Stomach (tissue), 4 donors: ENCODE measurements at regions not wholly inside any gene's neighbourhood (a gene's known extent, or its start where the extent isn't known, plus 50 kb on each side); places are given as distances from the start of the nearest gene placed in this dataset.

ENCODE experiments used
- EP300 ChIP-seq: sonication (generic); formaldehyde crosslinking; IDR thresholded peaks from one replicate; pipeline ENCODE4 v1.6.1; 2017; ENCODE audit warnings: antibody characterized with exemption
- POLR2AphosphoS5 ChIP-seq, 3 donors: sonication (generic); formaldehyde crosslinking; IDR thresholded peaks; one replicate each; pipeline ENCODE4 v1.6.1; 2016; ENCODE audit warnings: antibody characterized with exemption in 3 of 3
- TF ChIP-seq, protein P1 (sequence below), 7 experiments: fragments of 450-650 bp in 4 of 7; fragments of 200-600 bp in 3 of 7; sonication (generic) in 3 of 7; IDR thresholded peaks; one replicate each; pipeline ENCODE4 v1.5.1; 2016 to 2019; ENCODE audit warnings: antibody characterized with exemption in 7 of 7, control low read depth in 2 of 7, mild to moderate bottlenecking in 1 of 7

- TF ChIP-seq, protein P1, sequence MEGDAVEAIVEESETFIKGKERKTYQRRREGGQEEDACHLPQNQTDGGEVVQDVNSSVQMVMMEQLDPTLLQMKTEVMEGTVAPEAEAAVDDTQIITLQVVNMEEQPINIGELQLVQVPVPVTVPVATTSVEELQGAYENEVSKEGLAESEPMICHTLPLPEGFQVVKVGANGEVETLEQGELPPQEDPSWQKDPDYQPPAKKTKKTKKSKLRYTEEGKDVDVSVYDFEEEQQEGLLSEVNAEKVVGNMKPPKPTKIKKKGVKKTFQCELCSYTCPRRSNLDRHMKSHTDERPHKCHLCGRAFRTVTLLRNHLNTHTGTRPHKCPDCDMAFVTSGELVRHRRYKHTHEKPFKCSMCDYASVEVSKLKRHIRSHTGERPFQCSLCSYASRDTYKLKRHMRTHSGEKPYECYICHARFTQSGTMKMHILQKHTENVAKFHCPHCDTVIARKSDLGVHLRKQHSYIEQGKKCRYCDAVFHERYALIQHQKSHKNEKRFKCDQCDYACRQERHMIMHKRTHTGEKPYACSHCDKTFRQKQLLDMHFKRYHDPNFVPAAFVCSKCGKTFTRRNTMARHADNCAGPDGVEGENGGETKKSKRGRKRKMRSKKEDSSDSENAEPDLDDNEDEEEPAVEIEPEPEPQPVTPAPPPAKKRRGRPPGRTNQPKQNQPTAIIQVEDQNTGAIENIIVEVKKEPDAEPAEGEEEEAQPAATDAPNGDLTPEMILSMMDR (IDR thresholded peaks at IDR 0.05) = peak in 2 of 7 experiments; percentile 39 to 41
- TF ChIP-seq EP300 = no peak
- TF ChIP-seq POLR2AphosphoS5 (IDR thresholded peaks at IDR 0.05) = no peak
These were observed 475.4 kb upstream of the NR5A2 start for GRCh38 chr1:199551967-199552565.
